Gastroesophageal sphincter (tissue), 3 donors: ENCODE measurements at regions not wholly inside any gene's neighbourhood (a gene's known extent, or its start where the extent isn't known, plus 50 kb on each side); places are given as distances from the start of the nearest gene placed in this dataset.

Experiments used
- EP300 ChIP-seq: sonication (generic); formaldehyde crosslinking; IDR thresholded peaks from one replicate; pipeline ENCODE4 v1.6.1; 2017; ENCODE audit warnings: antibody characterized with exemption, mild to moderate bottlenecking
- TF ChIP-seq, protein P1 (sequence below), 4 experiments: fragments of 200-600 bp in 2 of 4; fragments of 450-650 bp in 2 of 4; sonication (generic) in 1 of 4; IDR thresholded peaks; one replicate each; pipeline ENCODE4 v1.5.1; 2017 to 2019; ENCODE audit warnings: antibody characterized with exemption in 4 of 4, mild to moderate bottlenecking in 2 of 4, moderate library complexity in 2 of 4

DNA sequence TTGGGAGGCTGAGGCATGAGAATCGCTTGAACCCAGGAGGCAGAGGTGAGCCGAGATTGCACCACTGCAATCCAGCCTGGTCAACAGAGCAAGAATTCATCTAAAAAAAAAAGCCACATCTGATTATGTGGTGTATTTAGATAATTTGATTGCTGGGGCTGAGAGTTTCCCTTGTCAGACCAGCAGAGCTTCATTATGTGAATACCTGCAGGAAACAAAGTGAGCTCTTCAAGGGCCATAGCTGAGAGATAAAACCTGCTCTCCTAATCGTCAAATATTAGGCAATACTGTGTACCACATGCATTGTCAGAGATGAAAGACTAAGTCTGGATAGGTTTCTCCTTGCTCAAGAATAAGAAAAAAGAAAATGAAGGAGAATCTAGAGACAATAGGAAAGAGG lies 800.0 kb upstream of the IGFBP7 start:
- TF ChIP-seq, protein P1, sequence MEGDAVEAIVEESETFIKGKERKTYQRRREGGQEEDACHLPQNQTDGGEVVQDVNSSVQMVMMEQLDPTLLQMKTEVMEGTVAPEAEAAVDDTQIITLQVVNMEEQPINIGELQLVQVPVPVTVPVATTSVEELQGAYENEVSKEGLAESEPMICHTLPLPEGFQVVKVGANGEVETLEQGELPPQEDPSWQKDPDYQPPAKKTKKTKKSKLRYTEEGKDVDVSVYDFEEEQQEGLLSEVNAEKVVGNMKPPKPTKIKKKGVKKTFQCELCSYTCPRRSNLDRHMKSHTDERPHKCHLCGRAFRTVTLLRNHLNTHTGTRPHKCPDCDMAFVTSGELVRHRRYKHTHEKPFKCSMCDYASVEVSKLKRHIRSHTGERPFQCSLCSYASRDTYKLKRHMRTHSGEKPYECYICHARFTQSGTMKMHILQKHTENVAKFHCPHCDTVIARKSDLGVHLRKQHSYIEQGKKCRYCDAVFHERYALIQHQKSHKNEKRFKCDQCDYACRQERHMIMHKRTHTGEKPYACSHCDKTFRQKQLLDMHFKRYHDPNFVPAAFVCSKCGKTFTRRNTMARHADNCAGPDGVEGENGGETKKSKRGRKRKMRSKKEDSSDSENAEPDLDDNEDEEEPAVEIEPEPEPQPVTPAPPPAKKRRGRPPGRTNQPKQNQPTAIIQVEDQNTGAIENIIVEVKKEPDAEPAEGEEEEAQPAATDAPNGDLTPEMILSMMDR (IDR thresholded peaks at IDR 0.05) = no peak
- no peak for TF ChIP-seq EP300
